Smooth muscle cell of the brain vasculature (primary cell): ENCODE measurements at regions not wholly inside any gene's neighbourhood (a gene's known extent, or its start where the extent isn't known, plus 50 kb on each side); places are given as distances from the start of the nearest gene placed in this dataset.

Source experiments
- DNase-seq: peaks from one replicate; pipeline ENCODE4 v3.0.0-alpha.2; 2012; ENCODE audit warnings: low read depth, low spot score

GRCh38 chr7:96638669-96639068 is 71.0 kb downstream of the SEM1 start:
- DNase-seq: no peak

GRCh38 chr7:96637522-96637921 is 72.1 kb downstream of the SEM1 start:
- no peak for DNase-seq

- no peak for DNase-seq
These were observed 72.7 kb downstream of the SEM1 start for GRCh38 chr7:96636979-96637378.

- DNase-seq: no peak
These were observed 73.2 kb downstream of the SEM1 start for GRCh38 chr7:96636342-96636860.

GRCh38 chr7:96629884-96630283 is 79.8 kb downstream of the SEM1 start:
- no peak for DNase-seq

- no peak for DNase-seq
These were observed 84.7 kb downstream of the SEM1 start for GRCh38 chr7:96624954-96625353.

- DNase-seq: no peak
These were observed 87.7 kb downstream of the SEM1 start for GRCh38 chr7:96621932-96622331.

GRCh38 chr7:96614154-96614867 is 95.3 kb downstream of the SEM1 start:
- DNase-seq: no peak

GRCh38 chr7:96612034-96612433 is 97.6 kb downstream of the SEM1 start:
- no peak for DNase-seq

GRCh38 chr7:96605045-96605716 is 104.5 kb downstream of the SEM1 start:
- no peak for DNase-seq

GRCh38 chr7:96599288-96599936 is 110.2 kb downstream of the SEM1 start:
- no peak for DNase-seq

- DNase-seq: no peak
These were observed 111.2 kb downstream of the SEM1 start for GRCh38 chr7:96598421-96598820.

GRCh38 chr7:96596120-96596826 is 113.4 kb downstream of the SEM1 start:
- no peak for DNase-seq

GRCh38 chr7:96591900-96592676 is 117.6 kb downstream of the SEM1 start:
- no peak for DNase-seq

GRCh38 chr7:96591159-96591899 is 118.3 kb downstream of the SEM1 start:
- no peak for DNase-seq

GRCh38 chr7:96589038-96589437 is 120.6 kb downstream of the SEM1 start:
- no peak for DNase-seq

- no peak for DNase-seq
These were observed 130.5 kb downstream of the SEM1 start for GRCh38 chr7:96579119-96579518.

- DNase-seq: no peak
These were observed 131.0 kb downstream of the SEM1 start for GRCh38 chr7:96578606-96579005.

GRCh38 chr7:96563409-96563808 is 146.2 kb downstream of the SEM1 start:
- no peak for DNase-seq

- DNase-seq: no peak
These were observed 146.7 kb downstream of the SEM1 start for GRCh38 chr7:96562966-96563365.

GRCh38 chr7:96562458-96562857 is 147.2 kb downstream of the SEM1 start:
- DNase-seq: no peak
